SU-DHL-6 (cell line): ENCODE measurements at regions not wholly inside any gene's neighbourhood (a gene's known extent, or its start where the extent isn't known, plus 50 kb on each side); places are given as distances from the start of the nearest gene placed in this dataset.

Experiments
- H2AFZ ChIP-seq: fragments of 200-600 bp; sonication (generic); 2 replicates; pipeline ENCODE4 v1.6.1; 2014; ENCODE audit warnings: low read depth, mild to moderate bottlenecking, moderate library complexity, mixed read lengths, antibody characterized with exemption, low read length; ENCODE audit not compliant: severe bottlenecking
- H3F3A ChIP-seq: fragments of 200-600 bp; shearing (Covaris generic); 2 replicates; pipeline ENCODE4 v1.6.0; 2016; ENCODE audit warnings: antibody characterized with exemption, mild to moderate bottlenecking; ENCODE audit not compliant: insufficient read depth
- H3K27ac ChIP-seq: fragments of 200-600 bp; sonication (generic); 2 replicates; pipeline ENCODE4 v1.5.1; 2016; ENCODE audit warnings: low read depth, mild to moderate bottlenecking, low read length, moderate library complexity, mixed read lengths
- H3K27me3 ChIP-seq: fragments of 200-600 bp; sonication (generic), shearing (Covaris generic); 2 replicates; pipeline ENCODE4 v1.6.0; 2014; ENCODE audit warnings: mild to moderate bottlenecking, low read length
- H3K36me3 ChIP-seq: fragments of 200-600 bp; sonication (generic); 2 replicates; pipeline ENCODE4 v1.6.1; 2014; ENCODE audit warnings: mild to moderate bottlenecking, low read length, mixed read lengths
- H3K4me2 ChIP-seq: fragments of 300-600, 200-600 bp; shearing (Covaris generic), sonication (generic); 2 replicates; pipeline ENCODE4 v1.6.0; 2014; ENCODE audit warnings: low read length, low read depth, mild to moderate bottlenecking; ENCODE audit not compliant: poor library complexity, severe bottlenecking
- H3K4me3 ChIP-seq: fragments of 200-600 bp; sonication (generic); 2 replicates; pipeline ENCODE4 v1.5.1; 2014; ENCODE audit warnings: antibody characterized with exemption, low read length, mild to moderate bottlenecking, mixed read lengths; ENCODE audit not compliant: insufficient read depth, poor library complexity, severe bottlenecking
- H3K79me2 ChIP-seq: fragments of 200-600 bp; sonication (generic); 2 replicates; pipeline ENCODE4 v1.6.1; 2014; ENCODE audit warnings: mild to moderate bottlenecking, low read length, moderate library complexity; ENCODE audit not compliant: insufficient read depth
- H3K9ac ChIP-seq: fragments of 200-600 bp; sonication (generic); 2 replicates; pipeline ENCODE4 v1.7.0; 2014; ENCODE audit warnings: mild to moderate bottlenecking, low read length
- H3K9me2 ChIP-seq: fragments of 200-600 bp; sonication (generic); replicated peaks from 2 replicates; pipeline ENCODE4 v1.6.1; 2014; ENCODE audit warnings: low read length; ENCODE audit not compliant: insufficient read depth
- H3K9me3 ChIP-seq: fragments of 200-600 bp; sonication (generic); 2 replicates; pipeline ENCODE4 v1.6.1; 2014; ENCODE audit warnings: low read length, mixed read lengths; ENCODE audit not compliant: insufficient read depth
- H4K20me1 ChIP-seq: fragments of 200-600 bp; sonication (generic); 2 replicates; pipeline ENCODE4 v1.6.1; 2014; ENCODE audit warnings: low read depth, mild to moderate bottlenecking, antibody characterized with exemption, low read length, moderate library complexity, mixed read lengths
- CTCF ChIP-seq: fragments of 200-600 bp; sonication (generic); IDR thresholded peaks from one replicate; pipeline ENCODE4 v1.5.1; 2017; ENCODE audit warnings: antibody characterized with exemption, mild to moderate bottlenecking, low read length, moderate library complexity; ENCODE audit not compliant: insufficient read depth, poor library complexity, severe bottlenecking
- EZH2phosphoT487 ChIP-seq: fragments of 200-600 bp; sonication (generic), shearing (Covaris generic); conservative IDR thresholded peaks from 2 replicates; pipeline ENCODE4 v1.6.1; 2018; ENCODE audit warnings: mild to moderate bottlenecking, antibody characterized with exemption, low read length, moderate library complexity, mixed read lengths

GRCh38 chr20:17786221-17786718 lies 86.5 kb downstream of the BANF2 start:
- Histone ChIP-seq H3K9ac (no peak overlapping the region), H3F3A (no peaks in the 10 kb centered on the region), H3K4me2 (no peak overlapping the region), H3K36me3 (no peaks in the 10 kb centered on the region), H3K27ac (no peak overlapping the region), H2AFZ (no peak overlapping the region), H3K4me3 (no peak overlapping the region), H3K9me3 (no peaks in the 10 kb centered on the region), H4K20me1 (no peaks in the 10 kb centered on the region), H3K9me2 (no peaks in the 10 kb centered on the region), H3K27me3 (no peaks in the 10 kb centered on the region), H3K79me2 (no peaks in the 10 kb centered on the region)
- no peak for TF ChIP-seq EZH2phosphoT487
- TF ChIP-seq CTCF, result no peak
